ENCODE measurements at regions not wholly inside any gene's neighbourhood (a gene's known extent, or its start where the extent isn't known, plus 50 kb on each side); places are given as distances from the start of the nearest gene placed in this dataset.

GRCh38 chr6:148249679-148250375 is 92.8 kb upstream of the SASH1 start:
- no peak for DNase-seq (ENCODE audit: low spot score in 2 of 2)
- FAIRE-seq = no peak

- DNase-seq (ENCODE audit: low spot score in 2 of 2) (no peak), FAIRE-seq (peak; percentile 34)
Measured at GRCh38 chr6:148250975-148251685, 91.5 kb upstream of the SASH1 start.

GRCh38 chr6:148251891-148252290 is 90.7 kb upstream of the SASH1 start:
- no peak for DNase-seq (ENCODE audit: low spot score in 2 of 2)
- FAIRE-seq = no peak

- FAIRE-seq = no peak
- DNase-seq (ENCODE audit: low spot score in 2 of 2) = no peak
Measured at GRCh38 chr6:148257810-148258209, 84.8 kb upstream of the SASH1 start.

- DNase-seq (ENCODE audit: low spot score in 2 of 2) (no peak), FAIRE-seq (no peak)
Measured at GRCh38 chr6:148258868-148259267, 83.8 kb upstream of the SASH1 start.

GRCh38 chr6:148261470-148261869 is 81.2 kb upstream of the SASH1 start:
- DNase-seq (ENCODE audit: low spot score in 2 of 2) (no peak), FAIRE-seq (no peak)

GRCh38 chr6:148263010-148263409 is 79.6 kb upstream of the SASH1 start:
- DNase-seq (ENCODE audit: low spot score in 2 of 2) = no peak
- FAIRE-seq = no peak

GRCh38 chr6:148263961-148264360 is 78.7 kb upstream of the SASH1 start:
- FAIRE-seq (no peak), DNase-seq (ENCODE audit: low spot score in 2 of 2) (no peak)

GRCh38 chr6:148265054-148265453 is 77.6 kb upstream of the SASH1 start:
- no peak for DNase-seq (ENCODE audit: low spot score in 2 of 2)
- FAIRE-seq = no peak

GRCh38 chr6:148269386-148269785 is 73.3 kb upstream of the SASH1 start:
- no peak for DNase-seq (ENCODE audit: low spot score in 2 of 2)
- no peak for FAIRE-seq

- FAIRE-seq (no peak), DNase-seq (ENCODE audit: low spot score in 2 of 2) (no peak)
Measured at GRCh38 chr6:148271711-148272439, 70.8 kb upstream of the SASH1 start.

GRCh38 chr6:148272597-148272996 is 70.0 kb upstream of the SASH1 start:
- no peak for FAIRE-seq

GRCh38 chr6:148273962-148274752 is 68.5 kb upstream of the SASH1 start:
- DNase-seq (ENCODE audit: low spot score in 2 of 2) (no peak), FAIRE-seq (no peak)

More at GRCh38 chr6:148272597-148272996, 70.0 kb upstream of the SASH1 start:
- DNase-seq (ENCODE audit: low spot score in 2 of 2) = no peak

GRCh38 chr6:148274809-148275208 is 67.8 kb upstream of the SASH1 start:
- no peak for FAIRE-seq

GRCh38 chr6:148285205-148285604 is 57.4 kb upstream of the SASH1 start:
- no peak for DNase-seq (ENCODE audit: low spot score in 2 of 2)
- FAIRE-seq = no peak

More at GRCh38 chr6:148274809-148275208, 67.8 kb upstream of the SASH1 start:
- no peak for DNase-seq (ENCODE audit: low spot score in 2 of 2)

GRCh38 chr6:148286563-148286962 is 56.1 kb upstream of the SASH1 start:
- FAIRE-seq (no peak), DNase-seq (ENCODE audit: low spot score in 2 of 2) (no peak)

- DNase-seq (ENCODE audit: low spot score in 2 of 2) (no peak), FAIRE-seq (no peak)
Measured at GRCh38 chr6:148287623-148288333, 54.9 kb upstream of the SASH1 start.

- DNase-seq (ENCODE audit: low spot score in 2 of 2) = no peak
- FAIRE-seq = no peak
Measured at GRCh38 chr6:148288541-148288940, 54.1 kb upstream of the SASH1 start.

GRCh38 chr6:148289153-148289552 is 53.5 kb upstream of the SASH1 start:
- DNase-seq (ENCODE audit: low spot score in 2 of 2) (no peak), FAIRE-seq (no peak)

GRCh38 chr6:148291876-148292275 is 50.8 kb upstream of the SASH1 start:
- no peak for FAIRE-seq
- DNase-seq (ENCODE audit: low spot score in 2 of 2) = no peak

Measured in frontal cortex (tissue), 3 donors.